Left renal cortex interstitium (tissue), 4 donors: ENCODE measurements at regions not wholly inside any gene's neighbourhood (a gene's known extent, or its start where the extent isn't known, plus 50 kb on each side); places are given as distances from the start of the nearest gene placed in this dataset.

Experiments
- DNase-seq, 4 donors: peaks; one replicate each; pipeline ENCODE4 v3.0.0-alpha.2; 2013; ENCODE audit warnings: low read depth in 4 of 4, low spot score in 2 of 4, missing footprints in 1 of 4

- DNase-seq = no peak
These were observed 82.1 kb upstream of the SLCO4A1 start for GRCh38 chr20:62560162-62560561.

GRCh38 chr20:62561182-62561581, 81.1 kb upstream of the SLCO4A1 start:
- no peak for DNase-seq

GRCh38 chr20:62561948-62562347, 80.4 kb upstream of the SLCO4A1 start:
- DNase-seq = no peak

GRCh38 chr20:62562831-62563230, 79.5 kb upstream of the SLCO4A1 start:
- DNase-seq = no peak

- no peak for DNase-seq
These were observed 78.7 kb upstream of the SLCO4A1 start for GRCh38 chr20:62563561-62563960.

- no peak for DNase-seq
These were observed 77.7 kb upstream of the SLCO4A1 start for GRCh38 chr20:62564456-62565245.

- DNase-seq = no peak
These were observed 76.0 kb upstream of the SLCO4A1 start for GRCh38 chr20:62566266-62566665.

- DNase-seq = no peak
These were observed 75.5 kb upstream of the SLCO4A1 start for GRCh38 chr20:62566771-62567170.

- DNase-seq = no peak
These were observed 74.9 kb upstream of the SLCO4A1 start for GRCh38 chr20:62567246-62568044.

- no peak for DNase-seq
These were observed 74.3 kb upstream of the SLCO4A1 start for GRCh38 chr20:62568045-62568389.

GRCh38 chr20:62569615-62570014, 72.7 kb upstream of the SLCO4A1 start:
- DNase-seq = no peak

GRCh38 chr20:62570403-62570802, 71.9 kb upstream of the SLCO4A1 start:
- no peak for DNase-seq

GRCh38 chr20:62570897-62571668, 71.2 kb upstream of the SLCO4A1 start:
- no peak for DNase-seq

- DNase-seq = no peak
These were observed 70.5 kb upstream of the SLCO4A1 start for GRCh38 chr20:62571669-62572344.

- no peak for DNase-seq
These were observed 69.3 kb upstream of the SLCO4A1 start for GRCh38 chr20:62572980-62573379.

GRCh38 chr20:62573817-62574216, 68.5 kb upstream of the SLCO4A1 start:
- no peak for DNase-seq

GRCh38 chr20:62574230-62574993, 67.9 kb upstream of the SLCO4A1 start:
- DNase-seq = no peak

GRCh38 chr20:62575976-62576722, 66.2 kb upstream of the SLCO4A1 start:
- no peak for DNase-seq

- DNase-seq = peak in 2 of 4 donors; percentile 37 to 52
These were observed 65.4 kb upstream of the SLCO4A1 start for GRCh38 chr20:62576815-62577489.
